HEK293 (cell line): ENCODE measurements at regions not wholly inside any gene's neighbourhood (a gene's known extent, or its start where the extent isn't known, plus 50 kb on each side); places are given as distances from the start of the nearest gene placed in this dataset.

ENCODE experiments used
- HOXA7 ChIP-seq: sonication (generic); formaldehyde crosslinking; IDR thresholded peaks from 2 replicates; pipeline ENCODE4 v1.8.1; 2022; ENCODE audit warnings: missing genetic modification reagents, borderline replicate concordance
- KLF1 ChIP-seq: fragments of 450-650 bp; formaldehyde crosslinking; IDR thresholded peaks from 2 replicates; pipeline ENCODE4 v1.5.1; 2016; ENCODE audit warnings: missing biosample characterization, missing genetic modification characterization
- YY1 ChIP-seq: fragments of 450-650 bp; formaldehyde crosslinking; IDR thresholded peaks from 2 replicates; pipeline ENCODE4 v1.5.1; 2018; ENCODE audit warnings: missing biosample characterization, missing genetic modification characterization
- ZNF140 ChIP-seq: fragments of 450-650 bp; formaldehyde crosslinking; IDR thresholded peaks from 2 replicates; pipeline ENCODE4 v1.5.1; 2016; ENCODE audit warnings: missing biosample characterization, missing genetic modification characterization
- ZNF302 ChIP-seq: fragments of 450-650 bp; formaldehyde crosslinking; IDR thresholded peaks from 2 replicates; pipeline ENCODE4 v1.5.1; 2016; ENCODE audit warnings: missing biosample characterization, missing genetic modification characterization, low read depth
- ZNF776 ChIP-seq: fragments of 450-650 bp; formaldehyde crosslinking; IDR thresholded peaks from 2 replicates; pipeline ENCODE4 v1.5.0; 2017; ENCODE audit warnings: missing biosample characterization, missing genetic modification characterization, borderline replicate concordance
- ZNF830 ChIP-seq: fragments of 450-650 bp; IDR thresholded peaks from 2 replicates; pipeline ENCODE4 v1.5.0; 2018; ENCODE audit warnings: missing biosample characterization, missing genetic modification characterization, low read depth, mild to moderate bottlenecking, moderate library complexity
- TF ChIP-seq, protein P1 (sequence below): fragments of 450-650 bp; formaldehyde crosslinking; IDR thresholded peaks from 2 replicates; pipeline ENCODE4 v1.5.1; 2016; ENCODE audit warnings: missing biosample characterization, missing genetic modification characterization

DNA sequence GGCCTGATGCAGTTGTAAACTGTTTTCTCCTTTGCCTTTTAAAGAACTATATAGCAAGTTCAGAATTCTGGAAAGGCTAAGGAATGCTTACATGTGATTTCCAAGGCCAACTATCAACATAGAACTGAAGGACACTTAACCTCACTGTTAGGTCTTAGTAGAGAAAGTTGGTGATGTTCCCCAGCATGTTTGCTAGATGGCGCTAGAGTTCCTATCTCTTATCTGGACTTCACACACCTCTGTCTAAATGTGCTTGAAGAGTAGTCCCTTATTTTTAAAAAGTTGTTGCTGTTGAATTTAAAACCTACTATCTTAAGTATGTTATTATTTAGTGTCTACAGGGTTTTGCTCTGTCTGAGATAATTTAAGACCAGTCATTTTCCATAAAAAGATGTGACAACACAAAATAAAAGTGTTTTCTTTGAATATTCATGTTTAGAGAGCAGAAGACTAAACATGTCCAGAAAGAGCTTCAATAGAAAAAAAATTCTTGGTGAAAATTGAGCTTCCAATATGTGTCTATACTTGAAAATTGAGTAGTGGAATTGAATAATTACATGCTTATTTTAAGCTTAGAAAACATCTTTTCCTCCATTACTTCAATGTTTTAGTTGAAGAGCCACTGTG, 237.3 kb downstream of the S1PR1 start:
- TF ChIP-seq, protein P1, sequence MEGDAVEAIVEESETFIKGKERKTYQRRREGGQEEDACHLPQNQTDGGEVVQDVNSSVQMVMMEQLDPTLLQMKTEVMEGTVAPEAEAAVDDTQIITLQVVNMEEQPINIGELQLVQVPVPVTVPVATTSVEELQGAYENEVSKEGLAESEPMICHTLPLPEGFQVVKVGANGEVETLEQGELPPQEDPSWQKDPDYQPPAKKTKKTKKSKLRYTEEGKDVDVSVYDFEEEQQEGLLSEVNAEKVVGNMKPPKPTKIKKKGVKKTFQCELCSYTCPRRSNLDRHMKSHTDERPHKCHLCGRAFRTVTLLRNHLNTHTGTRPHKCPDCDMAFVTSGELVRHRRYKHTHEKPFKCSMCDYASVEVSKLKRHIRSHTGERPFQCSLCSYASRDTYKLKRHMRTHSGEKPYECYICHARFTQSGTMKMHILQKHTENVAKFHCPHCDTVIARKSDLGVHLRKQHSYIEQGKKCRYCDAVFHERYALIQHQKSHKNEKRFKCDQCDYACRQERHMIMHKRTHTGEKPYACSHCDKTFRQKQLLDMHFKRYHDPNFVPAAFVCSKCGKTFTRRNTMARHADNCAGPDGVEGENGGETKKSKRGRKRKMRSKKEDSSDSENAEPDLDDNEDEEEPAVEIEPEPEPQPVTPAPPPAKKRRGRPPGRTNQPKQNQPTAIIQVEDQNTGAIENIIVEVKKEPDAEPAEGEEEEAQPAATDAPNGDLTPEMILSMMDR (tag by site-specific recombination) = no peak
- TF ChIP-seq HOXA7 = no peak
- TF ChIP-seq YY1 (tag by site-specific recombination) = no peak
- TF ChIP-seq ZNF776 (tag by site-specific recombination) = no peak
- no peak for TF ChIP-seq ZNF140 (tag by site-specific recombination)
- TF ChIP-seq KLF1 (tag by site-specific recombination) = no peak
- no peak for TF ChIP-seq ZNF830 (tag by site-specific recombination)
- TF ChIP-seq ZNF302 (tag by site-specific recombination) = no peak
